ENCODE measurements at regions not wholly inside any gene's neighbourhood (a gene's known extent, or its start where the extent isn't known, plus 50 kb on each side); places are given as distances from the start of the nearest gene placed in this dataset.

DNA sequence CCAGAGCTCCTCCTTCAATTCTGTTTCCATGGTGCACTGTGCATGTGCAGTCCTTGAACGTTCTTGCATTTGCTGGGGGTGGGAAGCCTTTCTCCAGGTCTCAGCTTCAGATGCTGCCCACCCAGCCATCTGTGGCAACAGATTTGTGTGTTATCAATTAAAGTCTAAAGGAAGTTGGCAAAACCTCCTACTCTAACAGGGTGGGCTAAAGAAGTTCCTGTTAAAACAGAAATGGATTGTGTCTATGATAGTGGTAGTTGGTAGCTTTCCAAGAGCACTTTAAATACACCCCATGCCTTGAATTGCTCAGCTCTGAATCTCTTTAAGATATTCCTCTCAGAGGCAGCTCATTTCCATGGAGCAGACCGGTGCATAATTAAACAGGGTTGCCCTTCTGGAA, 488.0 kb upstream of the SUCLG2 start:
- H2BK5ac ChIP-seq (ENCODE audit: low read depth, low read length): no peak overlapping the region
- H3K27me3 ChIP-seq (replicated peaks in 1 of 4; ENCODE audit: control insufficient read depth in 3 of 4, extremely low read depth in 1 of 4, insufficient read depth in 3 of 4, low read length in 3 of 4): no peaks in the 10 kb centered on the region
- no peak for DNase-seq (ENCODE audit: low read depth in 1 of 2, low spot score in 2 of 2)
- H3K9me3 ChIP-seq (ENCODE audit: insufficient read depth in 2 of 2, low read depth in 1 of 2, low read length in 1 of 2): no peaks in the 10 kb centered on the region
- no peak for FAIRE-seq
- H2BK15ac ChIP-seq (ENCODE audit: low read length): no peak overlapping the region
- no peak overlapping the region for H2BK120ac ChIP-seq (replicated peaks; ENCODE audit: low read depth, low read length)
- H4K5ac ChIP-seq (ENCODE audit: insufficient read length, low read depth, low read length): no peak overlapping the region
- H2AFZ ChIP-seq (ENCODE audit: low read length): no peak overlapping the region
- no peak overlapping the region for H4K8ac ChIP-seq (ENCODE audit: extremely low read depth, insufficient read depth, low read length)
- no peak overlapping the region for H3K56ac ChIP-seq (replicated peaks; ENCODE audit: insufficient read length, low read depth, low read length)
- no peaks in the 10 kb centered on the region for H3K79me1 ChIP-seq (ENCODE audit: low read depth, low read length)
- ChIA-PET CTCF (ENCODE audit: partially characterized antibody) (interaction anchor here (0.7 to 0.8 kb wide), 3 partner anchors 14 to 334 kb away, joined by 3 to 7 read pairs (median 4); no protein-coding TSS in a partner anchor), POLR2A (ENCODE audit: partially characterized antibody) (interaction anchor here (0.6 kb wide), 1 partner anchor 18 kb away, joined by 3 read pairs; no protein-coding TSS in a partner anchor)
- H3K23me2 ChIP-seq (ENCODE audit: low read depth, low read length): no peaks in the 10 kb centered on the region
- no peak overlapping the region for H3K27ac ChIP-seq (ENCODE audit: low read depth, low read length)
- no peaks in the 10 kb centered on the region for H4K20me1 ChIP-seq (replicated peaks in 1 of 2; ENCODE audit: control insufficient read depth in 1 of 2, insufficient read depth in 2 of 2, low read length in 2 of 2)
- H3K4me2 ChIP-seq (ENCODE audit: insufficient read depth in 1 of 2, low read depth in 2 of 2, low read length in 2 of 2): no peak overlapping the region
- no peak overlapping the region for H3K14ac ChIP-seq (ENCODE audit: insufficient read length)
- WGBS, 2 experiments (ENCODE audit: extremely low coverage in 1 of 2, insufficient coverage in 1 of 2, insufficient read length in 1 of 2, insufficient replicate concordance in 2 of 2, low coverage in 1 of 2, low lambda C conversion rate in 2 of 2, missing lambda C conversion rate in 1 of 2): 88% methylated on average over 2 of the region's 2 CpGs; no CpG with 5 or more reads in 1 of the 2 experiments
- H3K18ac ChIP-seq (ENCODE audit: extremely low read depth, low read length): no peak overlapping the region
- H2BK12ac ChIP-seq (ENCODE audit: low read depth, low read length): no peak overlapping the region
- H3K9ac ChIP-seq (replicated peaks in 1 of 4; ENCODE audit: extremely low read depth in 1 of 4, low read depth in 3 of 4, low read length in 3 of 4): no peak overlapping the region
- H3K23ac ChIP-seq (ENCODE audit: insufficient read length): no peak overlapping the region
- H3K79me2 ChIP-seq (ENCODE audit: control insufficient read depth in 1 of 2, insufficient read depth in 2 of 2, low read length in 2 of 2): no peaks in the 10 kb centered on the region
- H2AK5ac ChIP-seq (ENCODE audit: low read depth, low read length): no peak overlapping the region
- no peaks in the 10 kb centered on the region for H3K36me3 ChIP-seq (ENCODE audit: control insufficient read depth in 2 of 4, insufficient read depth in 4 of 4, low read length in 3 of 4)
- H2BK20ac ChIP-seq (ENCODE audit: low read length): no peak overlapping the region
- H3K4me1 ChIP-seq (replicated peaks in 1 of 4; ENCODE audit: control insufficient read depth in 3 of 4, insufficient read depth in 4 of 4, low read length in 3 of 4): no peaks in the 10 kb centered on the region; a peak in 1 of 7 replicates
- no peak overlapping the region for H3K4me3 ChIP-seq (ENCODE audit: extremely low read depth in 1 of 4, insufficient read depth in 2 of 4, low read depth in 3 of 4, low read length in 4 of 4)
- H3K4ac ChIP-seq (replicated peaks; ENCODE audit: insufficient read length, low read depth, low read length): no peak overlapping the region
- no peak overlapping the region for H4K91ac ChIP-seq (replicated peaks; ENCODE audit: insufficient read length, low read length)
- TF ChIP-seq TAF7 (optimal IDR thresholded peaks at IDR 0.05; ENCODE audit: borderline replicate concordance, low read depth, low read length) (no peak), CTBP2 (IDR thresholded peaks at IDR 0.05; ENCODE audit: borderline replicate concordance, insufficient read depth, insufficient read length, low read length) (no peak)
